Lower leg skin (tissue), 3 donors: ENCODE measurements at regions not wholly inside any gene's neighbourhood (a gene's known extent, or its start where the extent isn't known, plus 50 kb on each side); places are given as distances from the start of the nearest gene placed in this dataset.

Experiments used
- POLR2A ChIP-seq, 2 donors: fragments of 450-650 bp; IDR thresholded peaks; one replicate each; pipeline ENCODE4 v1.6.1; 2016 to 2017; ENCODE audit warnings: antibody characterized with exemption in 2 of 2, mild to moderate bottlenecking in 1 of 2, moderate library complexity in 1 of 2
- TF ChIP-seq, protein P1 (sequence below), 3 donors: fragments of 450-650 bp; IDR thresholded peaks; one replicate each; pipeline ENCODE4 v1.5.1; 2016; ENCODE audit warnings: antibody characterized with exemption in 3 of 3, mild to moderate bottlenecking in 3 of 3, moderate library complexity in 2 of 3

DNA sequence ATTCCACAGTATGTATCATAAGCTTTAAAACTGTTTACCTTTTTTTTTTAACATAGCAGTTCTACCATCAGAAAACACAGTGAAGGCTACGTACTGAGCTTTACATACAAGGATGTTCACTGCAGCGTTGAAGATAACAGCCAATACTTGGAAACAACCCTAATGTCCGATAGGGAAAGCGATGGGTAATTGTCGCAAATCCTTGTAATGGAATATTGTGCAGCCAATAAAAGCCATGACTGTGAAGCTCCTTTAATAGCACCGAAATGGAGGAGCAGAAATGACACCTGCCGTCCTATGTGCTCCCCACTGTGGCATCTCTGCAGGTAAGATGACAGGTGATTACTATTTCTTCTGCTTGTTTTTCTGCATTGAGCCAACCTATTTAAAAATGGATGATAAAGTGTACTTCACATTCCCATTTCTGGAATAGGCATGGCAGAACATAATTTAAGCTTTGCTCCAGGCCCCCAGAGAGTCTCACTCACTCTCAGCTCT lies 523.8 kb downstream of the PTPRU start:
- TF ChIP-seq, protein P1, sequence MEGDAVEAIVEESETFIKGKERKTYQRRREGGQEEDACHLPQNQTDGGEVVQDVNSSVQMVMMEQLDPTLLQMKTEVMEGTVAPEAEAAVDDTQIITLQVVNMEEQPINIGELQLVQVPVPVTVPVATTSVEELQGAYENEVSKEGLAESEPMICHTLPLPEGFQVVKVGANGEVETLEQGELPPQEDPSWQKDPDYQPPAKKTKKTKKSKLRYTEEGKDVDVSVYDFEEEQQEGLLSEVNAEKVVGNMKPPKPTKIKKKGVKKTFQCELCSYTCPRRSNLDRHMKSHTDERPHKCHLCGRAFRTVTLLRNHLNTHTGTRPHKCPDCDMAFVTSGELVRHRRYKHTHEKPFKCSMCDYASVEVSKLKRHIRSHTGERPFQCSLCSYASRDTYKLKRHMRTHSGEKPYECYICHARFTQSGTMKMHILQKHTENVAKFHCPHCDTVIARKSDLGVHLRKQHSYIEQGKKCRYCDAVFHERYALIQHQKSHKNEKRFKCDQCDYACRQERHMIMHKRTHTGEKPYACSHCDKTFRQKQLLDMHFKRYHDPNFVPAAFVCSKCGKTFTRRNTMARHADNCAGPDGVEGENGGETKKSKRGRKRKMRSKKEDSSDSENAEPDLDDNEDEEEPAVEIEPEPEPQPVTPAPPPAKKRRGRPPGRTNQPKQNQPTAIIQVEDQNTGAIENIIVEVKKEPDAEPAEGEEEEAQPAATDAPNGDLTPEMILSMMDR (IDR thresholded peaks at IDR 0.05) = no peak
- TF ChIP-seq POLR2A (IDR thresholded peaks at IDR 0.05) = no peak
